WTC11 (cell line): ENCODE measurements at regions not wholly inside any gene's neighbourhood (a gene's known extent, or its start where the extent isn't known, plus 50 kb on each side); places are given as distances from the start of the nearest gene placed in this dataset.

Experiments used
- NR3C1 ChIP-seq: sonication (generic); formaldehyde crosslinking; conservative IDR thresholded peaks from 2 replicates; pipeline ENCODE4 v1.8.1; 2023; ENCODE audit warnings: low read depth, mild to moderate bottlenecking, missing genetic modification reagents
- TF ChIP-seq, protein P1 (sequence below): fragments of 200-600 bp; IDR thresholded peaks from 2 replicates; pipeline ENCODE4 v1.8.0; 2022; ENCODE audit warnings: antibody characterized with exemption

DNA sequence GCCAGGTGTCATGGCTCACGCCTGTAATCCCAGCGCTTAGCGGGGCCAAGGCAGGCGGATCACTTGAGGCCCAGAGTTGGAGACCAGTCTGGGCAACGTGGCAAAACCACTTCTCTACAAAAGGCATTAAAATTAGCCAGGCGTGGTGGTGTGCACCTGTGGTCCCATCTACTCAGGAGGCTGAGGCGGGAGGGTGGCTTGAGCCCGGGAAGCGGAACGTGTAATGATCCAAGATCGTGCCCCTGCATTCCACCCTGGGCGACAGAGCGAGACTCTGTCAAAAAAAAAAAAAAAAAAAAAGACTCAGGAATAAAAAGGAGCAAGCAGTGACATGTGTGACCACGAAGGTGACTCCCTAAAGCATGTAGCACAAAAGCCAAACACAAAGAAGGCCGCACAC is 50.1 kb upstream of the SALL3 start:
- no peak for TF ChIP-seq NR3C1
- TF ChIP-seq, protein P1, sequence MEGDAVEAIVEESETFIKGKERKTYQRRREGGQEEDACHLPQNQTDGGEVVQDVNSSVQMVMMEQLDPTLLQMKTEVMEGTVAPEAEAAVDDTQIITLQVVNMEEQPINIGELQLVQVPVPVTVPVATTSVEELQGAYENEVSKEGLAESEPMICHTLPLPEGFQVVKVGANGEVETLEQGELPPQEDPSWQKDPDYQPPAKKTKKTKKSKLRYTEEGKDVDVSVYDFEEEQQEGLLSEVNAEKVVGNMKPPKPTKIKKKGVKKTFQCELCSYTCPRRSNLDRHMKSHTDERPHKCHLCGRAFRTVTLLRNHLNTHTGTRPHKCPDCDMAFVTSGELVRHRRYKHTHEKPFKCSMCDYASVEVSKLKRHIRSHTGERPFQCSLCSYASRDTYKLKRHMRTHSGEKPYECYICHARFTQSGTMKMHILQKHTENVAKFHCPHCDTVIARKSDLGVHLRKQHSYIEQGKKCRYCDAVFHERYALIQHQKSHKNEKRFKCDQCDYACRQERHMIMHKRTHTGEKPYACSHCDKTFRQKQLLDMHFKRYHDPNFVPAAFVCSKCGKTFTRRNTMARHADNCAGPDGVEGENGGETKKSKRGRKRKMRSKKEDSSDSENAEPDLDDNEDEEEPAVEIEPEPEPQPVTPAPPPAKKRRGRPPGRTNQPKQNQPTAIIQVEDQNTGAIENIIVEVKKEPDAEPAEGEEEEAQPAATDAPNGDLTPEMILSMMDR, result no peak
